PC-9 (cell line): ENCODE measurements at regions not wholly inside any gene's neighbourhood (a gene's known extent, or its start where the extent isn't known, plus 50 kb on each side); places are given as distances from the start of the nearest gene placed in this dataset.

ENCODE experiments used
- EZH2 ChIP-seq: fragments of 200-600 bp; sonication (generic); IDR thresholded peaks from 2 replicates; pipeline ENCODE4 v1.8.0; 2017; ENCODE audit warnings: antibody characterized with exemption, low read depth
- TF ChIP-seq, protein P1 (sequence below): fragments of 200-600 bp; sonication (generic); conservative IDR thresholded peaks from 2 replicates; pipeline ENCODE4 v1.6.1; 2017; ENCODE audit warnings: mixed run types, antibody characterized with exemption, mild to moderate bottlenecking, moderate library complexity

GRCh38 chr5:52605317-52606313 is 182.1 kb upstream of the ITGA1 start:
- TF ChIP-seq, protein P1, sequence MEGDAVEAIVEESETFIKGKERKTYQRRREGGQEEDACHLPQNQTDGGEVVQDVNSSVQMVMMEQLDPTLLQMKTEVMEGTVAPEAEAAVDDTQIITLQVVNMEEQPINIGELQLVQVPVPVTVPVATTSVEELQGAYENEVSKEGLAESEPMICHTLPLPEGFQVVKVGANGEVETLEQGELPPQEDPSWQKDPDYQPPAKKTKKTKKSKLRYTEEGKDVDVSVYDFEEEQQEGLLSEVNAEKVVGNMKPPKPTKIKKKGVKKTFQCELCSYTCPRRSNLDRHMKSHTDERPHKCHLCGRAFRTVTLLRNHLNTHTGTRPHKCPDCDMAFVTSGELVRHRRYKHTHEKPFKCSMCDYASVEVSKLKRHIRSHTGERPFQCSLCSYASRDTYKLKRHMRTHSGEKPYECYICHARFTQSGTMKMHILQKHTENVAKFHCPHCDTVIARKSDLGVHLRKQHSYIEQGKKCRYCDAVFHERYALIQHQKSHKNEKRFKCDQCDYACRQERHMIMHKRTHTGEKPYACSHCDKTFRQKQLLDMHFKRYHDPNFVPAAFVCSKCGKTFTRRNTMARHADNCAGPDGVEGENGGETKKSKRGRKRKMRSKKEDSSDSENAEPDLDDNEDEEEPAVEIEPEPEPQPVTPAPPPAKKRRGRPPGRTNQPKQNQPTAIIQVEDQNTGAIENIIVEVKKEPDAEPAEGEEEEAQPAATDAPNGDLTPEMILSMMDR = no peak
- TF ChIP-seq EZH2 = no peak
